H1 (cell line): ENCODE measurements at regions not wholly inside any gene's neighbourhood (a gene's known extent, or its start where the extent isn't known, plus 50 kb on each side); places are given as distances from the start of the nearest gene placed in this dataset.

Experiments
- BACH1 ChIP-seq: IDR thresholded peaks from 2 replicates; pipeline ENCODE4 v1.6.1; 2012; ENCODE audit warnings: low read length, improper control_type of control experiment
- CHD1 ChIP-seq: IDR thresholded peaks from 2 replicates; pipeline ENCODE4 v1.6.1; 2012; ENCODE audit warnings: low read depth, low read length, improper control_type of control experiment
- CREB1 ChIP-seq: IDR thresholded peaks from 2 replicates; pipeline ENCODE4 v1.6.1; 2012; ENCODE audit warnings: inconsistent platforms
- EP300 ChIP-seq, 2 experiments: IDR thresholded peaks; 1 replicate in 1 of 2; 2 replicates in 1 of 2; pipeline ENCODE4 v1.6.1; 2011 to 2012; ENCODE audit warnings: low read depth in 2 of 2, low read length in 2 of 2, mild to moderate bottlenecking in 2 of 2, borderline replicate concordance in 1 of 2, inconsistent platforms in 1 of 2, moderate library complexity in 1 of 2
- GABPA ChIP-seq: IDR thresholded peaks from 2 replicates; pipeline ENCODE4 v1.6.1; 2011; ENCODE audit warnings: mild to moderate bottlenecking, low read length, moderate library complexity, borderline replicate concordance; ENCODE audit not compliant: insufficient read depth
- POLR2A ChIP-seq, 2 experiments: IDR thresholded peaks; 1 replicate in 1 of 2; 2 replicates in 1 of 2; pipeline ENCODE4 v1.6.1; 2011; ENCODE audit warnings: low read depth in 2 of 2, low read length in 2 of 2, mild to moderate bottlenecking in 2 of 2; ENCODE audit errors: control extremely low read depth in 1 of 2
- POLR2AphosphoS5 ChIP-seq: IDR thresholded peaks from 2 replicates; pipeline ENCODE4 v1.6.1; 2011; ENCODE audit warnings: low read depth, low read length
- SIX5 ChIP-seq: IDR thresholded peaks from 2 replicates; pipeline ENCODE4 v1.6.1; 2011; ENCODE audit warnings: mild to moderate bottlenecking, low read depth, low read length
- SP1 ChIP-seq: IDR thresholded peaks from 2 replicates; pipeline ENCODE4 v1.6.1; 2011; ENCODE audit warnings: low read depth, low read length
- TAF1 ChIP-seq: IDR thresholded peaks from 2 replicates; pipeline ENCODE4 v1.6.1; 2011; ENCODE audit warnings: mild to moderate bottlenecking, low read depth, low read length
- TEAD4 ChIP-seq: IDR thresholded peaks from 2 replicates; pipeline ENCODE4 v1.6.1; 2012; ENCODE audit warnings: low read depth, low read length, inconsistent platforms, mixed read lengths
- ZNF274 ChIP-seq: IDR thresholded peaks from 2 replicates; pipeline ENCODE4 v1.7.0; 2012; ENCODE audit warnings: low read length, borderline replicate concordance; ENCODE audit errors: extremely low read depth
- TF ChIP-seq, protein P1 (sequence below), 3 experiments: IDR thresholded peaks; 1 replicate in 2 of 3; 2 replicates in 1 of 3; pipeline versions ENCODE4 v1.5.1 to v1.6.1; 2011; ENCODE audit warnings: low read length in 3 of 3, mild to moderate bottlenecking in 3 of 3, inconsistent platforms in 2 of 3, low read depth in 1 of 3, moderate library complexity in 1 of 3; ENCODE audit not compliant: insufficient read depth in 1 of 3; ENCODE audit errors: control extremely low read depth in 1 of 3

DNA sequence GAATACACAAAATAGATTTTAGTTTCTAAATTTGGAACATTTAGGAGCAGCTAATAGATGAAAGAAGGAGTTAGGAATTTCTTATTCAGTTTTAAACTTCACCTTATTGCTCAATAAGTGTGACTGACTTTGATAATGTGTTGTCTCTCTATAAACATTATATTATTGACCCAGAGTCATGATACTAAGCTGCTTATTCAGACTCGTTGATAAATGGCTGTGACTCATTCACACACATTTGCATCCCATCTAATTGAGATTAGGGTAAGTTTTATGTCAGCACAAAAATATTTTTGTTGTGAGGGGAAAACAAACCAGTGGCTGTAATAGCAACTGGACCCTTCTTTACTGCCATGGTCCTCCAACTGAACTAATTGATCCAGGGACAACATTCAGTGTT, 137.6 kb downstream of the GOLIM4 start:
- TF ChIP-seq CREB1 (no peak), BACH1 (no peak), EP300 (IDR thresholded peaks at IDR 0.05; ENCODE audit: borderline replicate concordance in 1 of 2, low read depth in 2 of 2, low read length in 2 of 2) (no peak), CHD1 (no peak), SIX5 (no peak), ZNF274 (no peak), SP1 (no peak), TEAD4 (no peak), POLR2A (IDR thresholded peaks at IDR 0.05; ENCODE audit: control extremely low read depth in 1 of 2, low read depth in 2 of 2, low read length in 2 of 2) (no peak), GABPA (no peak), TAF1 (no peak), POLR2AphosphoS5 (no peak)
- TF ChIP-seq, protein P1, sequence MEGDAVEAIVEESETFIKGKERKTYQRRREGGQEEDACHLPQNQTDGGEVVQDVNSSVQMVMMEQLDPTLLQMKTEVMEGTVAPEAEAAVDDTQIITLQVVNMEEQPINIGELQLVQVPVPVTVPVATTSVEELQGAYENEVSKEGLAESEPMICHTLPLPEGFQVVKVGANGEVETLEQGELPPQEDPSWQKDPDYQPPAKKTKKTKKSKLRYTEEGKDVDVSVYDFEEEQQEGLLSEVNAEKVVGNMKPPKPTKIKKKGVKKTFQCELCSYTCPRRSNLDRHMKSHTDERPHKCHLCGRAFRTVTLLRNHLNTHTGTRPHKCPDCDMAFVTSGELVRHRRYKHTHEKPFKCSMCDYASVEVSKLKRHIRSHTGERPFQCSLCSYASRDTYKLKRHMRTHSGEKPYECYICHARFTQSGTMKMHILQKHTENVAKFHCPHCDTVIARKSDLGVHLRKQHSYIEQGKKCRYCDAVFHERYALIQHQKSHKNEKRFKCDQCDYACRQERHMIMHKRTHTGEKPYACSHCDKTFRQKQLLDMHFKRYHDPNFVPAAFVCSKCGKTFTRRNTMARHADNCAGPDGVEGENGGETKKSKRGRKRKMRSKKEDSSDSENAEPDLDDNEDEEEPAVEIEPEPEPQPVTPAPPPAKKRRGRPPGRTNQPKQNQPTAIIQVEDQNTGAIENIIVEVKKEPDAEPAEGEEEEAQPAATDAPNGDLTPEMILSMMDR (IDR thresholded peaks at IDR 0.05; ENCODE audit: control extremely low read depth in 1 of 3, insufficient read depth in 1 of 3, low read depth in 1 of 3, low read length in 3 of 3) = no peak
